AG04449 (cell line): ENCODE measurements at regions not wholly inside any gene's neighbourhood (a gene's known extent, or its start where the extent isn't known, plus 50 kb on each side); places are given as distances from the start of the nearest gene placed in this dataset.

Experiments used
- CTCF ChIA-PET: fragments of 350-600 bp; formaldehyde crosslinking; extraction: SDS; loops from one replicate; lab custom pipeline; 2021; ENCODE audit warnings: antibody characterized with exemption; lab: Yijun Ruan, JAX
- POLR2A ChIA-PET: fragments of 400-600, 350-600 bp; formaldehyde crosslinking; extraction: SDS; loops from one replicate; lab custom pipeline; 2020; ENCODE audit warnings: antibody characterized with exemption, inconsistent platforms; lab: Yijun Ruan, JAX
- DNase-seq: peaks from one replicate; pipeline ENCODE4 v3.0.0-alpha.2; 2010; ENCODE audit warnings: low read depth, low spot score
- H3K4me3 ChIP-seq: 2 replicates; pipeline ENCODE4 v1.5.1; 2011; ENCODE audit warnings: low read depth, mild to moderate bottlenecking, control low read depth, low read length
- TF ChIP-seq, protein P1 (sequence below): IDR thresholded peaks from one replicate; pipeline ENCODE4 v1.5.1; 2011; ENCODE audit warnings: mild to moderate bottlenecking, moderate library complexity, low read length, control low read depth, inconsistent platforms; ENCODE audit not compliant: insufficient read depth; ENCODE audit errors: missing control alignments

DNA sequence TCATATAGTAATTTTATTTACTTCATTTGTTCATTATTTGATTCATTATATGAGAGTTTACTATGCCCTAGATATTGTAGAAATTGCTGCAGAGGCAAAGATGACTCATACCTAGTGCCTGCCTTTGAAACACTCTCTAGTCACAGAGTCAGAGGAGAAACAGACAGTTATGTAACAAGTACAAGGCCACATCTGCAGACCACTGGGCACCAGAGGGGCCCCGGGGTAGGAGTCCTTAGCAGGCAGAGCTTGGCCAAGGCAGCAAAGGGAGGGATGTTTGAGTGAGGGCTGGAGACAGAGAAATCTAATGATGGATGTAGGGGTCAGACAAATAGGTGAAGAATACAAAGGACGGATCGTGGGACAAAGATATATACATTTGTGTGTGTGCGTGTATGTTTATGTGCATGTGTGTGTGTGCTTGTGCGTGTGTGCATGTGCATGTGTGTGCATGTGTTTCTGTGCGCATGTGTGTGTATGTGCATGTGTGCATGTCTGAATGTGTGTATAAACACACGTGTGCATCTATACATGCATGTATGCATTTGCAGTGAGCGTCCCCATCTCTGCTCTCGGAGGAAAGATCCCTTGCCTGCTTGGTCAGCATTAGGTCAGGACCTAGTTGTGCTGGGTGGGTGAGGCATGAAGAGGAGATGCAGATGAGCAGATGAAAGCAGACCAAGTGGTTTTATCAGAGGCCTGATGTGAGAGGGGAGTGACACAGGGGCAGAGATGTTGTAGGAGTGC is 170.6 kb upstream of the MYT1L start:
- TF ChIP-seq, protein P1, sequence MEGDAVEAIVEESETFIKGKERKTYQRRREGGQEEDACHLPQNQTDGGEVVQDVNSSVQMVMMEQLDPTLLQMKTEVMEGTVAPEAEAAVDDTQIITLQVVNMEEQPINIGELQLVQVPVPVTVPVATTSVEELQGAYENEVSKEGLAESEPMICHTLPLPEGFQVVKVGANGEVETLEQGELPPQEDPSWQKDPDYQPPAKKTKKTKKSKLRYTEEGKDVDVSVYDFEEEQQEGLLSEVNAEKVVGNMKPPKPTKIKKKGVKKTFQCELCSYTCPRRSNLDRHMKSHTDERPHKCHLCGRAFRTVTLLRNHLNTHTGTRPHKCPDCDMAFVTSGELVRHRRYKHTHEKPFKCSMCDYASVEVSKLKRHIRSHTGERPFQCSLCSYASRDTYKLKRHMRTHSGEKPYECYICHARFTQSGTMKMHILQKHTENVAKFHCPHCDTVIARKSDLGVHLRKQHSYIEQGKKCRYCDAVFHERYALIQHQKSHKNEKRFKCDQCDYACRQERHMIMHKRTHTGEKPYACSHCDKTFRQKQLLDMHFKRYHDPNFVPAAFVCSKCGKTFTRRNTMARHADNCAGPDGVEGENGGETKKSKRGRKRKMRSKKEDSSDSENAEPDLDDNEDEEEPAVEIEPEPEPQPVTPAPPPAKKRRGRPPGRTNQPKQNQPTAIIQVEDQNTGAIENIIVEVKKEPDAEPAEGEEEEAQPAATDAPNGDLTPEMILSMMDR, result no peak
- no peak for DNase-seq
- no peak overlapping the region for H3K4me3 ChIP-seq
- CTCF ChIA-PET, result no interaction called here
- POLR2A ChIA-PET, result no interaction called here

DNA sequence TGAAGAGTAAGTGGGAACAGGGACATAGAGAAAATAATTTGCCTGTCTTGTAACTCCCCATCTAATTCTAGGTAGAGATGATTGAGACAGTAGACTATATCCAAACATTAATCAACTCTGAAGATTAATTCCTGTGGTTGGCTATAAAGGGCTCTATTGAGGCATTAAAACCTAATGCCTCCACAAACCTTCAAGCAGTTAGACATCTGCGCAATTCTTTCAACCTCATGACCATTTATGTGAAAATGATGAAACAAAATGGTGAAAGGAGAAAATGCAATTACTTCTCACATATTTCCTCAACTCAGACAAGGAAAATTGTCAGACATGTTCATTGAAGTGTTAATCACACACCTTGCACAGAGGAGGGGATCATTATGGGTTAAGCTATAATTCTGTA is 164.5 kb upstream of the MYT1L start:
- H3K4me3 ChIP-seq, result no peak overlapping the region
- POLR2A ChIA-PET, result no interaction called here
- CTCF ChIA-PET, result no interaction called here
- no peak for DNase-seq
- TF ChIP-seq, protein P1, result no peak

DNA sequence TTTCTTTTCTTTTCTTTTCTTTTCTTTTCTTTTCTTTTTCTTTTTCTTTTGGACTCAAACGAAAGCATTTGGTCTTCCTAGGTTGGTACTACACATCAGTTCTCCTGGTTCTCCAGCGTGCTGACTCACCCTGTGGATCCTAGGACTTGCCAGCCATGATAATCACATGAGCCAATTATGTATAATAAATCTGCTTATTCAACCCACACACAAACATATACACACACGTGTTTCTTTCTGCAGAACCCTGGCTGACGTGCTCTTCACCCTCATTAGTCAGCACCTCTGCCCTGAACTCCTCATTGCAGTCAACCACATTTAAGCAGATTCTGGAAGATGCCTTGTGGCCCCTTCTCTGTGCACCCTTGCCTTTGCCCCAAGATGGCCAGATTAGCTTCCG is 162.4 kb upstream of the MYT1L start:
- POLR2A ChIA-PET, result no interaction called here
- TF ChIP-seq, protein P1, result no peak
- no peak for DNase-seq
- CTCF ChIA-PET, result no interaction called here
- H3K4me3 ChIP-seq, result no peak overlapping the region

DNA sequence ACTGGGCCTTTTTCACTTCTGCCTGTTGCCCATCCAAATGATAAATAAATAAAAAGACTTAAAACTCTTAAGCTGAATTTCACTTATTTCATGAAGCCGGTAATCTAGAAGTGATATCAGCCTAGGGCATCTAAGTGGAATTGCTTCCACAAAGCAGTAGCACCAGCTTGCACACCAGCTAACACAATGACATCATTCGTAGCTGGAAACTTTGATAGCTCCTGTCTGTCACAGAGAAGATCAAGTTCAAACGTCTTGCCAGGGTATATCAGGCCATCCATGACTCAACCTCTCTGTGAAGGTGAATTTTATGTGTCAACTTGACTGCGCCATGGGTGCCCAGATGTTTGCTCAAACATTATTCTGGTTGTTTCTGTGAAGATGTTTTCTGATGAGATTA is 161.7 kb upstream of the MYT1L start:
- H3K4me3 ChIP-seq, result no peak overlapping the region
- POLR2A ChIA-PET, result no interaction called here
- DNase-seq, result no peak
- CTCF ChIA-PET, result no interaction called here
- TF ChIP-seq, protein P1, result no peak

DNA sequence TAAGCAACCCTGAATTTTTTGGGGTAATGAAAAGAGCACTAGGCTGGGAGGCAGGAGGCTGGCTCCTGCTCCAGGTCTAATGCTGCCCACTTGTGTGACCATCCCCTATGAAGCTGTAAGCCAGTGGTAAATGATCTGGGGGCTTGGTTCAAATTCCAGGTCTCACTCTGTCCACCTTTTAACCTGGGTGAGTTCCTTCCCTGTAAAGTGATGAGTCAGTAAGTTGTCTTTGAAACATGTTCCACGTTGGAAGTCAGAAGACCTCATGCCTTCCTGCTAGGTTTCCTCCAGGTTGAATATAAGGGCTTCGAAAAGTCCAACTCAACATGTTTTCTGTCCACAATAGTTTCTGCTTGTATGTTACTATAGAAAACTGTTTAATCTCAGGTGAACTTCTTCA is 160.9 kb upstream of the MYT1L start:
- POLR2A ChIA-PET, result no interaction called here
- DNase-seq, result no peak
- TF ChIP-seq, protein P1, result no peak
- CTCF ChIA-PET, result no interaction called here
- no peak overlapping the region for H3K4me3 ChIP-seq

DNA sequence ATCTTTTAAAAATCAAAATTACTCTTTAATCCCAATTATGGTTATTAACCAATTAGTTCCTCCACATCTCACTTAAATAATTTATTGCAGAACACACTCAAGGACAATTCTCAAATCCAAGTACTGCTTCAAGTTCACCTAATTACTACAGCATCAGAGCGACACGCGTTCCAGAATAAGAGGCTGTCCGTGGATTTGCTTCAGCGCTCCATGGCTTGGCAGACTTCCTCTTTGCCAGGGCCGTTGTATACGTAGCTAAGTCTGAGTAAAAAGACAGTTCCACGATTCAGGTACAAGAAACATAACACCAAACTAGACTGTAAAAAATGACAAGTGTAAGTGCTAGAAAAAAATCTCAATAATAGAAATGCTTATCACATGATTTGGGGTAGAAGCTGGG is 153.2 kb upstream of the MYT1L start:
- TF ChIP-seq, protein P1, result no peak
- H3K4me3 ChIP-seq, result no peak overlapping the region
- ChIA-PET CTCF (no interaction called here), POLR2A (no interaction called here)
- no peak for DNase-seq
